Body of pancreas (tissue), 4 donors: ENCODE measurements at regions not wholly inside any gene's neighbourhood (a gene's known extent, or its start where the extent isn't known, plus 50 kb on each side); places are given as distances from the start of the nearest gene placed in this dataset.

Experiments used
- ATAC-seq: fragments of 150-250 bp; one replicate; pipeline ENCODE4 v1.9.1; 2016
- DNase-seq, 4 donors: peaks; one replicate each; pipeline ENCODE4 v3.0.0-alpha.2; 2019
- H3K27ac ChIP-seq, 4 donors: fragments of 200-600 bp; sonication (generic); 1 replicate in 3 of 4; 2 replicates in 1 of 4; pipeline versions ENCODE4 v1.5.1 to v1.6.1; 2016 to 2019; ENCODE audit warnings: mild to moderate bottlenecking in 1 of 4, mixed read lengths in 1 of 4, moderate library complexity in 1 of 4
- H3K27me3 ChIP-seq, 2 donors: fragments of 200-600 bp; sonication (generic); one replicate each; pipeline ENCODE4 v1.6.0; 2016; ENCODE audit warnings: mild to moderate bottlenecking in 1 of 2
- H3K36me3 ChIP-seq, 2 donors: fragments of 200-600 bp; sonication (generic); replicated peaks in 1 of 2; 2 replicates each; pipeline ENCODE4 v1.5.1; 2016; ENCODE audit warnings: low read depth in 2 of 2; ENCODE audit not compliant: insufficient read depth in 1 of 2
- H3K4me1 ChIP-seq: fragments of 200-600 bp; sonication (generic); one replicate; pipeline ENCODE4 v1.6.0; 2016
- H3K4me3 ChIP-seq, 2 donors: fragments of 200-600 bp; sonication (generic); 1 replicate in 1 of 2; 2 replicates in 1 of 2; pipeline ENCODE4 v1.5.1; 2016 to 2019
- H3K9me3 ChIP-seq, 3 donors: fragments of 200-600 bp; sonication (generic); 1 replicate in 2 of 3; 2 replicates in 1 of 3; pipeline ENCODE4 v1.5.1; 2016
- CTCF ChIP-seq, 7 experiments: fragments of 450-650 bp in 4 of 7; fragments of 200-600 bp in 3 of 7; sonication (generic) in 3 of 7; IDR thresholded peaks; one replicate each; pipeline ENCODE4 v1.5.1; 2016 to 2019; ENCODE audit warnings: antibody characterized with exemption in 7 of 7
- POLR2A ChIP-seq, 3 donors: fragments of 450-650 bp; IDR thresholded peaks; one replicate each; pipeline ENCODE4 v1.6.1; 2016; ENCODE audit warnings: antibody characterized with exemption in 3 of 3, mild to moderate bottlenecking in 2 of 3
- WGBS, 2 donors: methylation state at CpG; one replicate each; pipeline ENCODE4 v1.1.5; 2017; 5-methylcytosine and 5-hydroxymethylcytosine counted together
- intact Hi-C: fragments of 100-400 bp; cut with DNase I; formaldehyde crosslinking; loops from one replicate; pipeline ENCODE4 v1.15.1; 2023

GRCh38 chr1:209305221-209305954, 278.1 kb upstream of the CAMK1G start:
- TF ChIP-seq CTCF (IDR thresholded peaks at IDR 0.05) (no peak), POLR2A (IDR thresholded peaks at IDR 0.05) (no peak)
- DNase-seq (no peak), ATAC-seq (no peak)
- peaks cover 0 to 3% of the 10 kb centered on the region in 2 donors for H3K27me3 ChIP-seq
- H3K27ac ChIP-seq = no peak overlapping the region
- no peaks in the 10 kb centered on the region for H3K36me3 ChIP-seq
- H3K4me3 ChIP-seq = no peak overlapping the region
- H3K4me1 ChIP-seq = no peaks in the 10 kb centered on the region
- intact Hi-C loops = no loop called here
- 50% methylated on average over 4 of the region's 4 CpGs for WGBS, 2 donors
- no peaks in the 10 kb centered on the region for H3K9me3 ChIP-seq

GRCh38 chr1:209307846-209308245, 275.7 kb upstream of the CAMK1G start:
- DNase-seq (no peak), ATAC-seq (no peak)
- intact Hi-C loops = no loop called here
- TF ChIP-seq CTCF (IDR thresholded peaks at IDR 0.05) = no peak
- TF ChIP-seq POLR2A (IDR thresholded peaks at IDR 0.05) = no peak
- Histone ChIP-seq H3K36me3 (no peaks in the 10 kb centered on the region), H3K9me3 (no peaks in the 10 kb centered on the region), H3K27ac (no peak overlapping the region), H3K27me3 (peaks cover 0 to 3% of the 10 kb centered on the region in 2 donors), H3K4me3 (no peak overlapping the region), H3K4me1 (no peaks in the 10 kb centered on the region)
- 61 to 67% methylated on average over 2 of the region's 2 CpGs for WGBS, 2 donors

DNA sequence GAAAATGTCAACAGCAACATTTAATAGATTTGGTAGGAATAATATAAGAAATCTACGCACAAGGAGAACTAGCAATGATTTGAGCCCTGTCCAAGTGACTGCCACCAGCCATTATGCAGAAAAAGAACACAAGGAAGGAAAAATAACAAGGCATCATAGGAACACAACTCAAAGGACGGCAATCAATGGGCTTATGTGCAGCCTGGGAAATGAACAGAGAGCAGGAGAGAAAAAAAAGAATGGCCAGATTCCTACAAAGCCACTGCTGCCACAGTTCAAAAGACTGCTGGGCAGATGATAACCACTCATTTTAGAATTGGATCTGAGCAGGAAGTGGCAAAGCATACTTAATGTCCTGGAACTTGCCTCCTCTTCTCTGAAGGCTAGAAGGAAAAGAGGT, 274.3 kb upstream of the CAMK1G start:
- H3K4me3 ChIP-seq = no peak overlapping the region
- no peak for DNase-seq
- intact Hi-C loops = no loop called here

GRCh38 chr1:209311770-209312169, 271.7 kb upstream of the CAMK1G start:
- H3K27ac ChIP-seq = no peak overlapping the region
- no peaks in the 10 kb centered on the region for H3K36me3 ChIP-seq
- H3K27me3 ChIP-seq = no peaks in the 10 kb centered on the region
- TF ChIP-seq CTCF (IDR thresholded peaks at IDR 0.05) = no peak
- TF ChIP-seq POLR2A (IDR thresholded peaks at IDR 0.05) = no peak
- DNase-seq = no peak
- intact Hi-C loops = no loop called here
- H3K4me3 ChIP-seq = no peak overlapping the region
- H3K4me1 ChIP-seq = no peaks in the 10 kb centered on the region
- no peaks in the 10 kb centered on the region for H3K9me3 ChIP-seq
- no peak for ATAC-seq
- WGBS, 2 donors = 55 to 56% methylated on average over 3 of the region's 3 CpGs

More for the DNA sequence above, 274.3 kb upstream of the CAMK1G start:
- TF ChIP-seq POLR2A (IDR thresholded peaks at IDR 0.05) (no peak), CTCF (IDR thresholded peaks at IDR 0.05) (no peak)
- no peaks in the 10 kb centered on the region for H3K36me3 ChIP-seq
- H3K4me1 ChIP-seq = no peaks in the 10 kb centered on the region
- 33 to 42% methylated on average over 2 of the region's 2 CpGs for WGBS, 2 donors
- H3K27ac ChIP-seq = no peak overlapping the region
- peaks cover 0 to 2% of the 10 kb centered on the region in 2 donors for H3K27me3 ChIP-seq
- no peak for ATAC-seq
- H3K9me3 ChIP-seq = no peaks in the 10 kb centered on the region

- no peak for ATAC-seq
These were observed 266.6 kb upstream of the CAMK1G start for GRCh38 chr1:209316929-209317328.

More at GRCh38 chr1:209316929-209317328, 266.6 kb upstream of the CAMK1G start:
- intact Hi-C loops = no loop called here
- no peak for DNase-seq
- no peaks in the 10 kb centered on the region for H3K27me3 ChIP-seq
- TF ChIP-seq CTCF (IDR thresholded peaks at IDR 0.05) = no peak
- TF ChIP-seq POLR2A (IDR thresholded peaks at IDR 0.05) = no peak
- no peak overlapping the region for H3K4me3 ChIP-seq
- H3K9me3 ChIP-seq = no peaks in the 10 kb centered on the region
- no peak overlapping the region for H3K27ac ChIP-seq
- H3K36me3 ChIP-seq = no peaks in the 10 kb centered on the region
- H3K4me1 ChIP-seq = no peaks in the 10 kb centered on the region
